IMR-90 (cell line): ENCODE measurements at regions not wholly inside any gene's neighbourhood (a gene's known extent, or its start where the extent isn't known, plus 50 kb on each side); places are given as distances from the start of the nearest gene placed in this dataset.

Experiments
- ATAC-seq: fragments of 200-7000 bp; cut with Tn5 transposase; 2 replicates; pipeline ENCODE4 v1.9.1; 2020; ENCODE audit warnings: low read depth, mild to moderate bottlenecking, moderate library complexity
- BruUV-seq: library from RNA; stranded (reverse); fragments of 400-500 nt; replicated peaks from 2 replicates; lab custom pipeline; 2021; lab: Mats Ljungman, UMichigan
- CTCF ChIA-PET: fragments of 300-600 bp; formaldehyde crosslinking; extraction: SDS; loops from one replicate; lab custom pipeline; 2021; ENCODE audit warnings: antibody characterized with exemption; lab: Yijun Ruan, JAX
- POLR2A ChIA-PET: fragments of 300-600 bp; sonication (Branson Sonifier 250); formaldehyde crosslinking; loops from one replicate; lab custom pipeline; 2022; ENCODE audit warnings: antibody characterized with exemption; ENCODE audit not compliant: unreplicated experiment; lab: Charles Lee
- DNase-seq: peaks from one replicate; pipeline ENCODE4 v3.0.0; 2013
- H2AFZ ChIP-seq: replicated peaks from 2 replicates; pipeline ENCODE3; 2013; ENCODE audit warnings: low read length, mild to moderate bottlenecking; ENCODE audit not compliant: poor library complexity
- H2AK5ac ChIP-seq: 2 replicates; pipeline ENCODE4 v1.6.1; 2013; ENCODE audit warnings: low read depth, low read length, inconsistent platforms
- H2AK9ac ChIP-seq: replicated peaks from 2 replicates; pipeline ENCODE3; 2013; ENCODE audit warnings: mild to moderate bottlenecking, low read depth, low read length, moderate library complexity; ENCODE audit not compliant: poor library complexity
- H2BK120ac ChIP-seq: 2 replicates; pipeline ENCODE4 v1.6.1; 2013; ENCODE audit warnings: low read depth, low read length, inconsistent platforms
- H2BK15ac ChIP-seq: 3 replicates; pipeline ENCODE4 v1.6.1; 2013; ENCODE audit warnings: low read depth, low read length, inconsistent platforms
- H2BK20ac ChIP-seq: 2 replicates; pipeline ENCODE4 v1.6.1; 2013; ENCODE audit warnings: low read depth, mild to moderate bottlenecking, inconsistent platforms, low read length, moderate library complexity
- H2BK5ac ChIP-seq: 2 replicates; pipeline ENCODE4 v1.6.1; 2013; ENCODE audit warnings: mild to moderate bottlenecking, low read depth, low read length, inconsistent platforms; ENCODE audit not compliant: poor library complexity, severe bottlenecking
- H3K14ac ChIP-seq: replicated peaks from 2 replicates; pipeline ENCODE4 v1.6.1; 2013; ENCODE audit warnings: low read depth, low read length, inconsistent platforms
- H3K18ac ChIP-seq: 2 replicates; pipeline ENCODE4 v1.6.1; 2013; ENCODE audit warnings: low read depth, low read length, control low read depth
- H3K23ac ChIP-seq: 2 replicates; pipeline ENCODE4 v1.6.1; 2013; ENCODE audit warnings: low read depth, low read length, inconsistent platforms
- H3K27ac ChIP-seq: 2 replicates; pipeline ENCODE4 v1.5.1; 2013; ENCODE audit warnings: mild to moderate bottlenecking, control low read depth, low read length; ENCODE audit not compliant: insufficient read depth
- H3K27me3 ChIP-seq: 2 replicates; pipeline ENCODE4 v1.6.1; 2013; ENCODE audit warnings: low read length; ENCODE audit not compliant: control insufficient read depth, insufficient read depth
- H3K36me3 ChIP-seq: 2 replicates; pipeline ENCODE4 v1.6.1; 2013; ENCODE audit warnings: low read length, mixed read lengths; ENCODE audit not compliant: control insufficient read depth, insufficient read depth
- H3K4ac ChIP-seq: 2 replicates; pipeline ENCODE4 v1.6.1; 2013; ENCODE audit warnings: low read depth, low read length, inconsistent platforms
- H3K4me1 ChIP-seq: 2 replicates; pipeline ENCODE4 v1.6.1; 2013; ENCODE audit warnings: low read length, mixed read lengths; ENCODE audit not compliant: control insufficient read depth, insufficient read depth
- H3K4me2 ChIP-seq: 2 replicates; pipeline ENCODE4 v1.6.1; 2013; ENCODE audit warnings: low read depth, mild to moderate bottlenecking, control low read depth, low read length, moderate library complexity
- H3K4me3 ChIP-seq: 2 replicates; pipeline ENCODE4 v1.5.1; 2013; ENCODE audit warnings: low read depth, mild to moderate bottlenecking, control low read depth, low read length, moderate library complexity; ENCODE audit not compliant: insufficient read depth
- H3K56ac ChIP-seq: 2 replicates; pipeline ENCODE4 v1.6.1; 2013; ENCODE audit warnings: low read length, inconsistent platforms; ENCODE audit not compliant: insufficient read depth; ENCODE audit errors: extremely low read depth
- H3K79me1 ChIP-seq, 2 experiments: 2 replicates each; pipeline ENCODE4 v1.6.1; 2013; ENCODE audit warnings: low read length in 2 of 2, inconsistent platforms in 1 of 2, low read depth in 1 of 2
- H3K9ac ChIP-seq: 2 replicates; pipeline ENCODE4 v1.6.1; 2013; ENCODE audit warnings: low read depth, low read length, control low read depth
- H3K9me1 ChIP-seq: 2 replicates; pipeline ENCODE4 v1.6.1; 2013; ENCODE audit warnings: low read length, inconsistent platforms; ENCODE audit not compliant: insufficient read depth
- H3K9me3 ChIP-seq: 2 replicates; pipeline ENCODE4 v1.6.1; 2013; ENCODE audit warnings: low read length; ENCODE audit not compliant: control insufficient read depth, insufficient read depth
- H4K20me1 ChIP-seq: 2 replicates; pipeline ENCODE4 v1.6.1; 2013; ENCODE audit warnings: low read length, inconsistent platforms; ENCODE audit not compliant: insufficient read depth
- H4K5ac ChIP-seq: 2 replicates; pipeline ENCODE4 v1.6.1; 2013; ENCODE audit warnings: mild to moderate bottlenecking, low read depth, low read length, control low read depth
- H4K8ac ChIP-seq, 2 experiments: 2 replicates each; pipeline ENCODE4 v1.6.1; 2013; ENCODE audit warnings: low read depth in 2 of 2, low read length in 2 of 2, control low read depth in 1 of 2, inconsistent platforms in 1 of 2
- H4K91ac ChIP-seq: 2 replicates; pipeline ENCODE4 v1.6.1; 2013; ENCODE audit warnings: low read depth, low read length, inconsistent platforms; ENCODE audit not compliant: insufficient read depth
- BHLHE40 ChIP-seq: fragments of 150-350 bp; IDR thresholded peaks from 2 replicates; pipeline ENCODE4 v1.6.1; 2016; ENCODE audit warnings: mild to moderate bottlenecking, low read depth, low read length
- CEBPB ChIP-seq: IDR thresholded peaks from 2 replicates; pipeline ENCODE4 v1.6.1; 2012; ENCODE audit warnings: low read depth, low read length, improper control_type of control experiment
- CHD1 ChIP-seq: IDR thresholded peaks from 2 replicates; pipeline ENCODE4 v1.6.1; 2012; ENCODE audit warnings: low read depth, low read length, improper control_type of control experiment
- FOS ChIP-seq: fragments of 150-350 bp; IDR thresholded peaks from 2 replicates; pipeline ENCODE4 v1.6.1; 2016; ENCODE audit warnings: low read depth, low read length
- MAFK ChIP-seq: IDR thresholded peaks from 2 replicates; pipeline ENCODE4 v1.6.1; 2012; ENCODE audit warnings: low read depth, low read length, improper control_type of control experiment
- MAZ ChIP-seq: IDR thresholded peaks from 2 replicates; pipeline ENCODE4 v1.6.1; 2012; ENCODE audit warnings: low read depth, mild to moderate bottlenecking, low read length, improper control_type of control experiment, moderate library complexity, borderline replicate concordance
- NFE2L2 ChIP-seq: fragments of 150-350 bp; IDR thresholded peaks from 2 replicates; pipeline ENCODE4 v1.6.1; 2016; ENCODE audit warnings: low read depth, mild to moderate bottlenecking, low read length
- RAD21 ChIP-seq: IDR thresholded peaks from 2 replicates; pipeline ENCODE4 v1.6.1; 2012; ENCODE audit warnings: low read length, improper control_type of control experiment
- RCOR1 ChIP-seq: IDR thresholded peaks from 2 replicates; pipeline ENCODE4 v1.6.1; 2012; ENCODE audit warnings: mild to moderate bottlenecking, low read length, improper control_type of control experiment; ENCODE audit not compliant: insufficient replicate concordance
- SMC3 ChIP-seq: fragments of 150-350 bp; IDR thresholded peaks from 2 replicates; pipeline ENCODE4 v1.6.1; 2016; ENCODE audit warnings: low read depth, mild to moderate bottlenecking, antibody characterized with exemption, low read length, moderate library complexity
- WGBS, 2 experiments: methylation state at CpG; one replicate each; pipeline versions ENCODE4 v1.1.5 to v1.1.7; 2013; ENCODE audit warnings: missing lambda C conversion rate in 2 of 2; ENCODE audit not compliant: insufficient read length in 1 of 2; ENCODE audit errors: extremely low coverage in 2 of 2; 5-methylcytosine and 5-hydroxymethylcytosine counted together
- dilution Hi-C: fragments of 300-500 bp; cut with HindIII; formaldehyde crosslinking; loops from one replicate; pipeline ENCODE4 v1.14.3; 2018; ENCODE audit warnings: low sequenced_read_pairs; ENCODE audit not compliant: unreplicated experiment
- in situ Hi-C: fragments of 300-500 bp; cut with MboI; formaldehyde crosslinking; loops from 3 replicates; pipeline ENCODE4 v1.14.3; 2019; ENCODE audit warnings: low sequenced_read_pairs, inconsistent platforms, mixed read lengths
- intact Hi-C: fragments of 100-400 bp; cut with micrococcal nuclease; formaldehyde crosslinking; loops from 2 replicates; pipeline ENCODE4 v1.10.0; 2022
- TF ChIP-seq, protein P1 (sequence below): fragments of 150-350 bp; IDR thresholded peaks from 2 replicates; pipeline ENCODE4 v1.6.1; 2016; ENCODE audit warnings: low read depth, mild to moderate bottlenecking, low read length, moderate library complexity, borderline replicate concordance
- TF ChIP-seq, protein P2 (sequence below): fragments of 150-350 bp; IDR thresholded peaks from 2 replicates; pipeline ENCODE4 v1.6.1; 2017; ENCODE audit warnings: mild to moderate bottlenecking, antibody characterized with exemption, low read length, low read depth

DNA sequence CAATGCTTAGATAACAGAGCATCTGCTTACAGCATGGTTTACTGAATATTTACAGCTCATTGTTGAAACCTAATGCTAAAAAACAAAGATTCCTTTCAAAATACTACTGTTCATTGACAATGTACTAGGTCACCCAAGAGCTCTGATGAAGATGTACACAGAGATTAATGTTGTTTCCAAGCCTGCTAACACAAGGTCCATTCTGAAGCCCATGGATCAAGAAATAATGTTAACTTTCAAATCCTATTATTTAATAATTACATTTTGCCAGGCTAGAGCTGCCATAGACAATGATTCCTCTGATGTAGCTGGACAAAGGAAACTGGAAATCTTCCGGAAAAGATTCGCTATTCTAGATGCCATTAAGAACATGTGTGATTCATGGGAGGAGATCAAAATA, 355.6 kb downstream of the TENT5A start:
- no peak overlapping the region for H2BK5ac ChIP-seq
- DNase-seq (no peak), ATAC-seq (no peak)
- no peak overlapping the region for H3K4me2 ChIP-seq
- H3K36me3 ChIP-seq: no peaks in the 10 kb centered on the region
- no peak overlapping the region for H2AK5ac ChIP-seq
- H3K23ac ChIP-seq: no peak overlapping the region
- H3K27ac ChIP-seq: no peak overlapping the region
- H2BK15ac ChIP-seq: no peak overlapping the region
- intact Hi-C loops: no loop called here
- peaks cover 2% of the 10 kb centered on the region; the same call in 1 of the 2 replicates for H3K9me3 ChIP-seq
- no peaks in the 10 kb centered on the region; the same call in 1 of the 2 replicates for H3K4me1 ChIP-seq
- no peak overlapping the region for H3K14ac ChIP-seq
- H4K5ac ChIP-seq: no peak overlapping the region
- no TSS peak for BruUV-seq
- H3K27me3 ChIP-seq: no peaks in the 10 kb centered on the region
- no peaks in the 10 kb centered on the region for H3K9me1 ChIP-seq
- no peak overlapping the region for H2AFZ ChIP-seq
- H4K91ac ChIP-seq: no peak overlapping the region
- in situ Hi-C loops: no loop called here
- H3K56ac ChIP-seq: no peak overlapping the region
- H4K20me1 ChIP-seq: no peaks in the 10 kb centered on the region
- H4K8ac ChIP-seq: no peak overlapping the region
- ChIA-PET POLR2A (no interaction called here), CTCF (no interaction called here)
- H3K18ac ChIP-seq: no peak overlapping the region
- dilution Hi-C loops: no loop called here
- no peak overlapping the region for H2BK20ac ChIP-seq
- no peaks in the 10 kb centered on the region for H3K79me1 ChIP-seq
- H3K9ac ChIP-seq: no peak overlapping the region
- no peak overlapping the region for H3K4ac ChIP-seq
- no peak for TF ChIP-seq RAD21
- TF ChIP-seq NFE2L2: no peak
- TF ChIP-seq RCOR1: no peak
- TF ChIP-seq BHLHE40: no peak
- no peak for TF ChIP-seq CEBPB
- TF ChIP-seq FOS: no peak
- TF ChIP-seq, protein P1, sequence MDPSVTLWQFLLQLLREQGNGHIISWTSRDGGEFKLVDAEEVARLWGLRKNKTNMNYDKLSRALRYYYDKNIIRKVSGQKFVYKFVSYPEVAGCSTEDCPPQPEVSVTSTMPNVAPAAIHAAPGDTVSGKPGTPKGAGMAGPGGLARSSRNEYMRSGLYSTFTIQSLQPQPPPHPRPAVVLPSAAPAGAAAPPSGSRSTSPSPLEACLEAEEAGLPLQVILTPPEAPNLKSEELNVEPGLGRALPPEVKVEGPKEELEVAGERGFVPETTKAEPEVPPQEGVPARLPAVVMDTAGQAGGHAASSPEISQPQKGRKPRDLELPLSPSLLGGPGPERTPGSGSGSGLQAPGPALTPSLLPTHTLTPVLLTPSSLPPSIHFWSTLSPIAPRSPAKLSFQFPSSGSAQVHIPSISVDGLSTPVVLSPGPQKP: no peak
- TF ChIP-seq MAZ: no peak
- no peak for TF ChIP-seq CHD1
- TF ChIP-seq SMC3: no peak
- TF ChIP-seq MAFK: no peak
- TF ChIP-seq, protein P2, sequence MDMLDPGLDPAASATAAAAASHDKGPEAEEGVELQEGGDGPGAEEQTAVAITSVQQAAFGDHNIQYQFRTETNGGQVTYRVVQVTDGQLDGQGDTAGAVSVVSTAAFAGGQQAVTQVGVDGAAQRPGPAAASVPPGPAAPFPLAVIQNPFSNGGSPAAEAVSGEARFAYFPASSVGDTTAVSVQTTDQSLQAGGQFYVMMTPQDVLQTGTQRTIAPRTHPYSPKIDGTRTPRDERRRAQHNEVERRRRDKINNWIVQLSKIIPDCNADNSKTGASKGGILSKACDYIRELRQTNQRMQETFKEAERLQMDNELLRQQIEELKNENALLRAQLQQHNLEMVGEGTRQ: no peak
- no peak overlapping the region for H2AK9ac ChIP-seq
- no peak overlapping the region for H2BK120ac ChIP-seq
- no peak overlapping the region for H3K4me3 ChIP-seq
- no CpG with 5 or more reads among the region's 2 CpGs for WGBS, 2 experiments
